ENCODE measurements at regions not wholly inside any gene's neighbourhood (a gene's known extent, or its start where the extent isn't known, plus 50 kb on each side); places are given as distances from the start of the nearest gene placed in this dataset.

DNA sequence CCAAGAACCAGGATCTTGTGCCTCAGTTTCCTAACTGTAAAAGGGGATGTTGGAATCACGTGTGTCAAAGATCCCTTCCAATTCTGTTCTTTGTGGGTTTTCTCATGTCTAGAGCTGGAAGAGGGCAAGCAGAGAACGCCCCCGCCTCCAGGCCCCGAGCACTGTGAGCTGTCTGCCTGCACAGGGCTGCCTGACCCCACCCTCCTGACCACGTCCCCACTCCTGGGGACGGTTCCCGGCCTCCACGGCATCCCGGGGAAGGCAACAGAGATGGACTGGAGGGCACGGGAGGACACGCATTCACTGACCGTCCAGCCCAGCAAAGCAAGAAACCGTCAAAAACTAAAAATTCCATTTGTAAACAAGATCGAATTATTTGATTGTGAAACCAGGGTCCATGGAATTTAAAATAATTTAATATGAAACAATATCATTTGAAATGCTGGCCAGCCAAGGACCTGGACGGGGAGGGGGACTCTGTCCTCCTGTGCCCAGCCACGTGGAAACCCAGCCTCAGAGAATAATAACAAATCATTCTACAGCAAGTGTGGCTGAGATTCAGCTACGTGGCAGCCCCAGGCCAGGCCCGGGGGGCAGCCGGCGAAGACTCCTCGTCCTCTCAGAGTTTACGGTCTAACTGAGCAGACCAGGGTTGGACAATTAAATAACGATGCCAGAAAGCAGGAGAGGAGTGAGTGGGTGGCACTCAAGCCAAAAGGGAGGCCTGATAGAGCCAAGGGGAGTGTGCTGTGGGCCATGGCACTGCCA is 87.3 kb upstream of the DIO3 start:
- ChIA-PET POLR2A (no interaction called here), CTCF (no interaction called here)
- Mint-ChIP-seq H3K9me3 (no peaks in the 10 kb centered on the region), H3K4me3 (no peak overlapping the region), H3K27me3 (peaks cover 4 to 17% of the 10 kb centered on the region in 2 donors), H3K4me1 (no peaks in the 10 kb centered on the region), H3K27ac (no peak overlapping the region), H3K36me3 (no peaks in the 10 kb centered on the region)
- peak in 1 of 35 experiments; percentile 19 for DNase-seq
- 78% methylated on average over 13 of the region's 23 CpGs for WGBS (ENCODE audit: insufficient coverage)
- no peaks in the 10 kb centered on the region for H3K9me3 ChIP-seq
- ATAC-seq (replicated peaks in 1 of 4): no peak
- H3K4me3 ChIP-seq (ENCODE audit: control insufficient read depth in 1 of 2, extremely low read depth in 1 of 2, low read length in 1 of 2): no peak overlapping the region
- H3K36me3 ChIP-seq (ENCODE audit: control insufficient read depth in 2 of 2, extremely low read depth in 1 of 2, insufficient read depth in 1 of 2, low read length in 1 of 2): no peaks in the 10 kb centered on the region
- no peaks in the 10 kb centered on the region for H3K4me1 ChIP-seq (ENCODE audit: control insufficient read depth in 1 of 2, extremely low read depth in 1 of 2, insufficient read depth in 2 of 2, low read length in 2 of 2)
- H3K27me3 ChIP-seq (replicated peaks in 1 of 2; ENCODE audit: control insufficient read depth in 2 of 2, extremely low read depth in 1 of 2, insufficient read depth in 2 of 2, low read length in 1 of 2): peaks cover 0 to 66% of the 10 kb centered on the region in 2 experiments
- no peak overlapping the region for H3K27ac ChIP-seq (ENCODE audit: low read length)

DNA sequence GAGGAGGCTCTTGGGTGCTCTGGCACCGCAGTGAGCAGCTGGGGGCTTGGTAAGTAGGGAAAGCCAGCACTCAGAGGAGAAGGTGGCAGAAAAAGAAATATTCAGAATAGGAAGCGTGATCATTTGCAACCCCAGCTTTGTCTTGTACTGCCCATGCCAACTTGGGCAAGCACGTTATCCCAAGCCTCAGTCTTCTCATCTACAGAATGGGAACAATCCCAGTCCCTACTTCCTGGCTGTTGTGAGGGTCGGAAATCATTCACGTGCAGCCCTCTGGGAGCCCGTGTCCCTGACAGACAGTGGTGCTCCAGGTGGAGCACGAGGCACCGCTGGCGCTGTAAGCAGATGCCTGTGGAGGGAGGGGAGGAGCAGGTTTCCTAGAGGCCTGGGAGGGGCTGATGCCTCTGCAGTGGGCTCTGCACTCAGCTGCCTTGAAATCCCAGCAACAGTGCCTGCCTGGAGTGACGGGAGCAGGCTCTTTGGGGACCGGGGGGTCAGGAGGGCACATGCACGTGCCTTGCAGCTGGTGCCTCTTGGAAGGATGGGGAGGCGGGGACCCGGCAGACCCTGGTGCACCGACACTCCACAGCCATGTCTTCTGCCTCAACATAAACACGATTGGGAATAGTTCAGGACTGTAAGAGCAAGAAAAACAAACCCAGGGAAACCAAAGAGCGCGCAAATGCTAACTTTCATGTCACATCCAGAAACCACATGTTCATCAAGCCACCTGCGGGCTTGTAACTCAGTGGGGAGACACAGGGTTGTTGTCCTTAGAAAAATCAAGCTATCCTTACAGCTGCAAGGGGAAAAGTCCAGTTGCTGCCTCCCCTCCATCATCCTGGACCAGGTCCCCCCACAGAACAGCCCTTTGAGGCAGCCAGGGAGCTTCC is 86.5 kb upstream of the DIO3 start:
- H3K9me3 Mint-ChIP-seq: no peaks in the 10 kb centered on the region
- ChIA-PET POLR2A (no interaction called here), CTCF (no interaction called here)
- WGBS (ENCODE audit: insufficient coverage): 74% methylated on average over 11 of the region's 19 CpGs
- H3K4me3 Mint-ChIP-seq: no peak overlapping the region
- Histone ChIP-seq H3K36me3 (ENCODE audit: control insufficient read depth in 2 of 2, extremely low read depth in 1 of 2, insufficient read depth in 1 of 2, low read length in 1 of 2) (no peaks in the 10 kb centered on the region), H3K27me3 (replicated peaks in 1 of 2; ENCODE audit: control insufficient read depth in 2 of 2, extremely low read depth in 1 of 2, insufficient read depth in 2 of 2, low read length in 1 of 2) (peaks cover 0 to 64% of the 10 kb centered on the region in 2 experiments), H3K4me1 (ENCODE audit: control insufficient read depth in 1 of 2, extremely low read depth in 1 of 2, insufficient read depth in 2 of 2, low read length in 2 of 2) (no peaks in the 10 kb centered on the region), H3K9me3 (no peaks in the 10 kb centered on the region), H3K27ac (ENCODE audit: low read length) (no peak overlapping the region), H3K4me3 (ENCODE audit: control insufficient read depth in 1 of 2, extremely low read depth in 1 of 2, low read length in 1 of 2) (no peak overlapping the region)
- no peak overlapping the region for H3K27ac Mint-ChIP-seq
- peaks cover 4 to 23% of the 10 kb centered on the region in 2 donors for H3K27me3 Mint-ChIP-seq
- H3K4me1 Mint-ChIP-seq: no peaks in the 10 kb centered on the region
- no peak for DNase-seq
- H3K36me3 Mint-ChIP-seq: no peaks in the 10 kb centered on the region
- ATAC-seq (replicated peaks in 1 of 4): no peak

DNA sequence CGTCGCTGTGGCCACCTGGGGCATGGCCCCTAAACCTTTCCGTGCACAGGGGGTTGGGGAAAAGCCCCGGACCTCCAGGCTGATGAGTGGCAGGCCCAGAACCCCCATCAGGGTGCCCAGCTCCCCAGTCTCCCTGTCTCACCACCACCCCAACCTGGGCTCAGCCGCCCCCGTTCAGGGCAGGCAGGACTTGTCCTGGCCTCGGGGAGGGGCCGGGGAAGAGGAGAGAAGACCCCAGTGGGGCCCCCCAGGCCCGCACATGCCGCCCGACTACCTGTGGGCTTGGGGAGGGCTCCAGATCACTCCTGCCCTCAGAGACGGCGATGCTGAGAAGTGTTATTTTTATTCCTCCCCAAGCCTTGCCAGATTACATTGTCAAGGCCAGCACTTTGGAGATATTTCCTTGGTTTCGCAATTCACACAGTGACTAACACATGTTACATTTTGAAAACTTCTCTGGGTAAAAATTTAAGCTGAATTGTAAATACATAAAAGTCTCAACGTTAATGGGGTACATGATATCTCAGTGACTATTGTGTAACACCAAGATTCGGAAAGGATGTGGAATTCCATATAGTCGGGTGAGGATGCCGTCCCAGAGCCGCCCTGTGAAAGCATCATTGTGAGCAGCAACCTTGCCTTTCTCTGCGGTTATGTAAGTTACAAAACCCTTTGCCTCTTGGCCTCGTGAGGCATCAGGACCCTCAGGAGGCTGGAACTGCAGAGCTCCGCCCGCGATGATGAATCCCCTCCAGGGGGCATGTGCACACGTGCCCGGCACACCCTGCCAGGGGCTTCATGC is 85.6 kb upstream of the DIO3 start:
- POLR2A ChIA-PET: no interaction called here

DNA sequence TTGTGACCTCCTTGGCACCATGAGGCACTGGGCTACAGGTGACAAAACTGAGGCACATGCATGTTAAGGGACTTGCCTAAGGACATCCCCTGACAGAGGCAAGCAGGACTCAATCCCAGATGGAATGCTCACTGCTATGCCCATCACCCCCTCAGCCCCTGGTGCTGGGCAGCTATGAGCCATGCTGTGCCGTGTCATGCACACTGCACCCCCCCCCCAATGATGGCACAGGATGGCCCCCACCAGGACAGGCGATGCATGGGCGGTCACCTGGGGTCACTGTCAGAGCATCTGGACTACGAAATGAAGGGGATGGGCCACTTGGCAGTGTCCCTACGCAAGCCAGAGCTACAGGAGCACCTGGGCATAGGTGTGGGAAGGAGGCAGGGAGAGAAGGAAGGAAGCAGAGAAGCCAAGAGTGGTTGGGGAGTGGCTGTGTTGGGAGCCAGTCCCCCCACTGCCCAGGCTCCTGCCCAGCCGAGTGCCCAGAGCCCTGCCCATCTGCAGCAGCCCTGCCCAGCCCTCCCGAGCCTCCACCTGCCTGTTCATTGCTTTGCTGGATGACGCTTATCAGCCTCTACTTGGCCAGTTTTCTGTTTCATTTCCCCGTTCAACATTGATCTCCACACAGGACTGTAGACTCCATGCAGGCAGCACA is 84.9 kb upstream of the DIO3 start:
- no peak overlapping the region for H3K27ac Mint-ChIP-seq
- Histone ChIP-seq H3K9me3 (no peaks in the 10 kb centered on the region), H3K27me3 (replicated peaks in 1 of 2; ENCODE audit: control insufficient read depth in 2 of 2, extremely low read depth in 1 of 2, insufficient read depth in 2 of 2, low read length in 1 of 2) (peaks cover 0 to 65% of the 10 kb centered on the region in 2 experiments), H3K36me3 (ENCODE audit: control insufficient read depth in 2 of 2, extremely low read depth in 1 of 2, insufficient read depth in 1 of 2, low read length in 1 of 2) (no peaks in the 10 kb centered on the region), H3K27ac (ENCODE audit: low read length) (no peak overlapping the region), H3K4me1 (ENCODE audit: control insufficient read depth in 1 of 2, extremely low read depth in 1 of 2, insufficient read depth in 2 of 2, low read length in 2 of 2) (no peaks in the 10 kb centered on the region), H3K4me3 (ENCODE audit: control insufficient read depth in 1 of 2, extremely low read depth in 1 of 2, low read length in 1 of 2) (no peak overlapping the region)
- ChIA-PET CTCF (interaction anchor here in 1 of 2 donors (0.5 kb wide), 1 partner anchor 70 kb away, joined by 6 read pairs; no protein-coding TSS in a partner anchor), POLR2A (no interaction called here)
- no peaks in the 10 kb centered on the region for H3K4me1 Mint-ChIP-seq
- peaks cover 9 to 30% of the 10 kb centered on the region in 2 donors for H3K27me3 Mint-ChIP-seq
- ATAC-seq (replicated peaks in 1 of 4) (no peak), DNase-seq (no peak)
- 79% methylated on average over 8 of the region's 9 CpGs for WGBS (ENCODE audit: insufficient coverage)
- H3K4me3 Mint-ChIP-seq: no peak overlapping the region
- H3K36me3 Mint-ChIP-seq: no peaks in the 10 kb centered on the region
- H3K9me3 Mint-ChIP-seq: no peaks in the 10 kb centered on the region

More for the DNA sequence above, 85.6 kb upstream of the DIO3 start:
- CTCF ChIA-PET: interaction anchor here (0.5 kb wide), 2 partner anchors 70 to 1602 kb away, joined by 5 to 6 read pairs; no protein-coding TSS in a partner anchor
- no peaks in the 10 kb centered on the region for H3K36me3 Mint-ChIP-seq
- no peak for ATAC-seq (replicated peaks in 1 of 4)
- no peak for DNase-seq
- Histone ChIP-seq H3K27ac (ENCODE audit: low read length) (no peak overlapping the region), H3K36me3 (ENCODE audit: control insufficient read depth in 2 of 2, extremely low read depth in 1 of 2, insufficient read depth in 1 of 2, low read length in 1 of 2) (no peaks in the 10 kb centered on the region), H3K27me3 (replicated peaks in 1 of 2; ENCODE audit: control insufficient read depth in 2 of 2, extremely low read depth in 1 of 2, insufficient read depth in 2 of 2, low read length in 1 of 2) (peaks cover 0 to 61% of the 10 kb centered on the region in 2 experiments), H3K9me3 (no peaks in the 10 kb centered on the region), H3K4me1 (ENCODE audit: control insufficient read depth in 1 of 2, extremely low read depth in 1 of 2, insufficient read depth in 2 of 2, low read length in 2 of 2) (no peaks in the 10 kb centered on the region), H3K4me3 (ENCODE audit: control insufficient read depth in 1 of 2, extremely low read depth in 1 of 2, low read length in 1 of 2) (no peak overlapping the region)
- no peaks in the 10 kb centered on the region for H3K9me3 Mint-ChIP-seq
- H3K4me1 Mint-ChIP-seq: no peaks in the 10 kb centered on the region
- H3K4me3 Mint-ChIP-seq: no peak overlapping the region
- WGBS (ENCODE audit: insufficient coverage): 85% methylated on average over 12 of the region's 26 CpGs
- no peak overlapping the region for H3K27ac Mint-ChIP-seq
- H3K27me3 Mint-ChIP-seq: peaks cover 4 to 26% of the 10 kb centered on the region in 2 donors

DNA sequence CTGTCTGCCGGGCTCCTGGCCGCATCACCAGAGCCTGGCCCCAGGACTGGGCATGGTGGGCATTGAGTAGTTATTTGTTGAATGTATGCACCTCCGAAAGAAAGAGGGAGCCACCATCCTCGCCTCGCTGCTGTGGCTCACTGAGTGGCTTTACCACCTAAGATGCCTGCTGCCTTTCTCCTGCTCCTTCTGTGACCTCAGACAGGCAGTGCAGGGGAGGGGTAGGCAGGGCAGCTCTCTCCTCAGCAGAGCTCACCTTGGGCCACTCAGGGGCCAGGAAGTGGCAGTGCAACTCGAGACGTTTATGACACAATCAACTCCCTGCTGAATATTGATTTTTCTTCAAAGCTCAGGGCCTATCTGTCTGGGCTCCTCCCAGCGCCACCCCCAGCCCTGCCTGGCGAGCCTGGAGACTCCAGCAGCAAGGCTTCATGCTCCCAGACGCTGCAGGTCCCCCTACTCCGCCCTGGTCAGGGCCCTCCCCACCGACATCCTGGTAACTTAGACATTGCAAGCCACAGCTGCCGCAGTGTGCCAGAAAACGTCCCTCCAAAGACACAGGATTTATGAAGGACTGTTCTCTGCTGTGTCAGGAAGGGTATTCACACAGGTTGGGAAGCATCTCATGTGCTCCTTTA is 84.3 kb upstream of the DIO3 start:
- peaks cover 0 to 66% of the 10 kb centered on the region in 2 experiments for H3K27me3 ChIP-seq (replicated peaks in 1 of 2; ENCODE audit: control insufficient read depth in 2 of 2, extremely low read depth in 1 of 2, insufficient read depth in 2 of 2, low read length in 1 of 2)
- Mint-ChIP-seq H3K4me3 (no peak overlapping the region), H3K27me3 (peaks cover 12 to 36% of the 10 kb centered on the region in 2 donors), H3K36me3 (no peaks in the 10 kb centered on the region), H3K4me1 (no peaks in the 10 kb centered on the region), H3K9me3 (peaks cover 0 to 2% (median 0%) of the 10 kb centered on the region in 3 donors), H3K27ac (no peak overlapping the region)
- ChIA-PET CTCF (no interaction called here), POLR2A (no interaction called here)
- WGBS (ENCODE audit: insufficient coverage): 63% methylated on average over 11 of the region's 14 CpGs
- H3K4me1 ChIP-seq (ENCODE audit: control insufficient read depth in 1 of 2, extremely low read depth in 1 of 2, insufficient read depth in 2 of 2, low read length in 2 of 2): no peaks in the 10 kb centered on the region
- H3K4me3 ChIP-seq (ENCODE audit: control insufficient read depth in 1 of 2, extremely low read depth in 1 of 2, low read length in 1 of 2): no peak overlapping the region
- no peaks in the 10 kb centered on the region for H3K36me3 ChIP-seq (ENCODE audit: control insufficient read depth in 2 of 2, extremely low read depth in 1 of 2, insufficient read depth in 1 of 2, low read length in 1 of 2)
- H3K27ac ChIP-seq (ENCODE audit: low read length): no peak overlapping the region
- no peak for DNase-seq
- no peaks in the 10 kb centered on the region for H3K9me3 ChIP-seq
- no peak for ATAC-seq (replicated peaks in 1 of 4)

Measured in T-cell (primary cell).